Loucy (cell line): ENCODE measurements at regions not wholly inside any gene's neighbourhood (a gene's known extent, or its start where the extent isn't known, plus 50 kb on each side); places are given as distances from the start of the nearest gene placed in this dataset.

Source experiments
- H2AFZ ChIP-seq: fragments of 200-600 bp; sonication (generic); 2 replicates; pipeline ENCODE4 v1.6.0; 2016; ENCODE audit warnings: antibody characterized with exemption, mild to moderate bottlenecking, low read length, moderate library complexity
- H3F3A ChIP-seq: fragments of 200-600 bp; 2 replicates; pipeline ENCODE4 v1.6.0; 2016; ENCODE audit warnings: antibody characterized with exemption, low read depth, mild to moderate bottlenecking
- H3K27me3 ChIP-seq: fragments of 200-600 bp; sonication (generic); 2 replicates; pipeline ENCODE4 v1.6.1; 2014; ENCODE audit warnings: low read length, mild to moderate bottlenecking; ENCODE audit not compliant: insufficient read depth, poor library complexity, severe bottlenecking
- H3K36me3 ChIP-seq: fragments of 200-600 bp; sonication (generic); 2 replicates; pipeline ENCODE4 v1.6.1; 2016; ENCODE audit warnings: low read length; ENCODE audit not compliant: insufficient read depth
- H3K4me1 ChIP-seq: fragments of 200-600 bp; sonication (generic); 2 replicates; pipeline ENCODE4 v1.5.1; 2014; ENCODE audit warnings: low read length, mild to moderate bottlenecking; ENCODE audit not compliant: insufficient read depth, poor library complexity, severe bottlenecking
- H3K4me2 ChIP-seq: fragments of 200-600 bp; sonication (generic); 2 replicates; pipeline ENCODE4 v1.6.0; 2014; ENCODE audit warnings: antibody characterized with exemption, low read length, low read depth, mild to moderate bottlenecking; ENCODE audit not compliant: poor library complexity, severe bottlenecking
- H3K4me3 ChIP-seq: fragments of 200-600 bp; sonication (generic); 2 replicates; pipeline ENCODE4 v1.5.1; 2014; ENCODE audit warnings: low read length, mild to moderate bottlenecking, mixed read lengths; ENCODE audit not compliant: poor library complexity, severe bottlenecking
- H3K79me2 ChIP-seq: fragments of 200-600 bp; sonication (generic); 2 replicates; pipeline ENCODE4 v1.6.1; 2014; ENCODE audit warnings: low read length; ENCODE audit not compliant: insufficient read depth
- H3K9ac ChIP-seq: fragments of 200-600 bp; sonication (generic); 2 replicates; pipeline ENCODE4 v1.6.0; 2014; ENCODE audit warnings: mild to moderate bottlenecking, low read depth, low read length, moderate library complexity; ENCODE audit not compliant: poor library complexity, severe bottlenecking
- H3K9me2 ChIP-seq: fragments of 200-600 bp; sonication (generic); replicated peaks from 2 replicates; pipeline ENCODE4 v1.6.1; 2016; ENCODE audit warnings: low read depth, low read length, mixed read lengths
- H3K9me3 ChIP-seq: fragments of 200-600 bp; sonication (generic); 2 replicates; pipeline ENCODE4 v1.6.1; 2014; ENCODE audit warnings: mild to moderate bottlenecking, antibody characterized with exemption, low read length, low read depth; ENCODE audit not compliant: insufficient read depth
- H4K20me1 ChIP-seq: fragments of 200-600 bp; sonication (generic); 2 replicates; pipeline ENCODE4 v1.6.0; 2014; ENCODE audit warnings: antibody characterized with exemption, low read length, mild to moderate bottlenecking; ENCODE audit not compliant: insufficient read depth, poor library complexity, severe bottlenecking
- EZH2phosphoT487 ChIP-seq: fragments of 200-600 bp; IDR thresholded peaks from 2 replicates; pipeline ENCODE4 v1.6.1; 2018; ENCODE audit warnings: antibody characterized with exemption, mild to moderate bottlenecking, moderate library complexity, borderline replicate concordance
- TF ChIP-seq, protein P1 (sequence below): fragments of 200-600 bp; sonication (generic); conservative IDR thresholded peaks from 2 replicates; pipeline ENCODE4 v1.5.1; 2014; ENCODE audit warnings: mild to moderate bottlenecking, antibody characterized with exemption, low read length

DNA sequence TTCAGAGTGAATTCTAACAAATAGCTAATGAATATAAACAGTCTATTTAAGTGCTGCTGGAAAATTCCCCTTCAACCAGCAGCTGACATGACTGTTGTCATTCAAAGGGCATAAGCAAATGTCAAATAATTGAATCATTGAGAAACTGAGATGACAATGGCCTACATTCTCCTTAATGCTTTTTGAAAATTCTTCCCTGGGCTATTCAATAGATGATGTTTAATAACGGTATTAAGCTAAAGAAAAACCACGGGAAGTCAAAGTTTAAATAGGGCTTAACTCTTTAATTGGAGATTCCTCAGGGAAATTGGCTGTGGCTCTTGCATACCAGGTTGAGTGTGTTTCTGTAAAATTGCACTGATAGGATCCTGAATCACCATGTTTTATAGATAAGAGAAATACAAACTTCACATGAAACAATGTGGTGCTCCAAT is 77.0 kb downstream of the ARL4A start:
- H3K27me3 ChIP-seq = no peaks in the 10 kb centered on the region
- TF ChIP-seq EZH2phosphoT487 = no peak
- TF ChIP-seq, protein P1, sequence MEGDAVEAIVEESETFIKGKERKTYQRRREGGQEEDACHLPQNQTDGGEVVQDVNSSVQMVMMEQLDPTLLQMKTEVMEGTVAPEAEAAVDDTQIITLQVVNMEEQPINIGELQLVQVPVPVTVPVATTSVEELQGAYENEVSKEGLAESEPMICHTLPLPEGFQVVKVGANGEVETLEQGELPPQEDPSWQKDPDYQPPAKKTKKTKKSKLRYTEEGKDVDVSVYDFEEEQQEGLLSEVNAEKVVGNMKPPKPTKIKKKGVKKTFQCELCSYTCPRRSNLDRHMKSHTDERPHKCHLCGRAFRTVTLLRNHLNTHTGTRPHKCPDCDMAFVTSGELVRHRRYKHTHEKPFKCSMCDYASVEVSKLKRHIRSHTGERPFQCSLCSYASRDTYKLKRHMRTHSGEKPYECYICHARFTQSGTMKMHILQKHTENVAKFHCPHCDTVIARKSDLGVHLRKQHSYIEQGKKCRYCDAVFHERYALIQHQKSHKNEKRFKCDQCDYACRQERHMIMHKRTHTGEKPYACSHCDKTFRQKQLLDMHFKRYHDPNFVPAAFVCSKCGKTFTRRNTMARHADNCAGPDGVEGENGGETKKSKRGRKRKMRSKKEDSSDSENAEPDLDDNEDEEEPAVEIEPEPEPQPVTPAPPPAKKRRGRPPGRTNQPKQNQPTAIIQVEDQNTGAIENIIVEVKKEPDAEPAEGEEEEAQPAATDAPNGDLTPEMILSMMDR = no peak
- no peak overlapping the region for H3K4me3 ChIP-seq
- no peak overlapping the region for H3K4me2 ChIP-seq
- no peak overlapping the region for H2AFZ ChIP-seq
- H3K9me2 ChIP-seq = no peaks in the 10 kb centered on the region
- no peaks in the 10 kb centered on the region for H3K36me3 ChIP-seq
- H3K4me1 ChIP-seq = no peaks in the 10 kb centered on the region
- no peaks in the 10 kb centered on the region for H4K20me1 ChIP-seq
- H3K9ac ChIP-seq = no peak overlapping the region
- no peaks in the 10 kb centered on the region for H3K79me2 ChIP-seq
- no peaks in the 10 kb centered on the region; the same call in 1 of the 2 replicates for H3K9me3 ChIP-seq
- no peaks in the 10 kb centered on the region for H3F3A ChIP-seq

DNA sequence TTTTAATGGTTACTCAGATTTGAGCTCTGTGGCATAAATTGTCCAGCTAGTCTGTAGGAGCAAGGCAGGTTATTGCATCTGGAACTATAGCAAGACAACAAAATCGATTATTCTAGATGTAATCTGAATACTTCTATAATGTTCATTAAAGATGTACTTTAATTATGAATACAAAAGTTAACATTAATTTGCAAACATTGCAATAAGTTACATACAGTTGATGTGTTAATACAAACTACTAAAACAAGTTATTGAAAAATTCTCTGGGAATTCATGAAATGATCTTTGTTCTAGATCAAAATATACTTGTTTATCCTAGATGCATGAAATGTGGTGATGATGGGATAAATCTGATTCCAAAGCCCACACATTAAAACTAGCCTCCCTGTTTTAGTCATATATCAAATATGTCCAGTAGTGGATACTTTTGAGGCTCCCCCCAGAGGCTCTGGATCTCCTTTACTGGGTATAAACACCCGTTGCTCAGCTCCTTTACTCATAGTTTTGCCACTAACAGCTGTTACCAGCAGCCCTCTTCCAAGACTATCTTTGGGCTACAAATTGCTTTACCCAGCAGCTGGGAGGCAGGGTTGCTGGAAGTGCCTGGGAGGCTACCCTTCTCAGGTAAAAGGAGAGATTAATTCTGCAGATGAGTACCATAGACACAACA is 78.1 kb downstream of the ARL4A start:
- Histone ChIP-seq H3K9ac (no peak overlapping the region), H4K20me1 (no peaks in the 10 kb centered on the region), H3K79me2 (no peaks in the 10 kb centered on the region), H3K4me1 (no peaks in the 10 kb centered on the region), H3K27me3 (no peaks in the 10 kb centered on the region), H3K36me3 (no peaks in the 10 kb centered on the region), H3K9me3 (no peaks in the 10 kb centered on the region; the same call in 1 of the 2 replicates), H2AFZ (no peak overlapping the region), H3K4me2 (no peak overlapping the region), H3K4me3 (no peak overlapping the region), H3K9me2 (no peaks in the 10 kb centered on the region), H3F3A (no peaks in the 10 kb centered on the region)
- TF ChIP-seq, protein P1 = no peak
- TF ChIP-seq EZH2phosphoT487 = no peak

DNA sequence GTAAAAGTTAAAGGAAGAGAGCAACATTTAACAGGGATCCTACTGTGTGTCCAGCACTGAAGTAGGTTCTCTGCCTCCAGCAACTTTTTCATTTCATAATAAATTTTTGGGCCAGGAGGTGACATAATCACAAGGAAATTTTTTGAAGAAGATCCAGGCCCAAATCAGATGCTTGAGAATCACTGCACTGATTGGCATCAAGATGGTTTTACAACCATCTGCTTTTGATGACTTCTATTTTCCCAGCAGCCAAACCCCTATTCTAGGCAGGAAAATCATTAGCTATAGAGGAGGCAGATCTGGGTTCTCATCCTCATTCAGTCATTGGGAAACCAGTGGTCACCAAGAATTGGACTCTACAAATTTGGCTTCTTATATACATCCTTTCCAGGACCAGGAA is 79.0 kb downstream of the ARL4A start:
- Histone ChIP-seq H3K4me3 (no peak overlapping the region), H3K4me1 (no peaks in the 10 kb centered on the region), H3K9ac (no peak overlapping the region), H3K27me3 (no peaks in the 10 kb centered on the region), H3K9me2 (no peaks in the 10 kb centered on the region), H4K20me1 (no peaks in the 10 kb centered on the region), H3K79me2 (no peaks in the 10 kb centered on the region), H2AFZ (no peak overlapping the region), H3K9me3 (no peaks in the 10 kb centered on the region; the same call in 1 of the 2 replicates), H3F3A (no peaks in the 10 kb centered on the region), H3K4me2 (no peak overlapping the region), H3K36me3 (no peaks in the 10 kb centered on the region)
- TF ChIP-seq, protein P1 = no peak
- no peak for TF ChIP-seq EZH2phosphoT487
